G401.6 (cell line): ENCODE measurements at regions not wholly inside any gene's neighbourhood (a gene's known extent, or its start where the extent isn't known, plus 50 kb on each side); places are given as distances from the start of the nearest gene placed in this dataset.
"Not testable (repeated sequence)": the region's sequence is repeated elsewhere in the genome, so short reads cannot be mapped to it uniquely, and the experiment has no call there.

Experiments used
- FAIRE-seq: peaks from 2 replicates; lab custom pipeline; 2012; peaks lifted over from hg19 to GRCh38; lab: Jason Lieb, UNC

DNA sequence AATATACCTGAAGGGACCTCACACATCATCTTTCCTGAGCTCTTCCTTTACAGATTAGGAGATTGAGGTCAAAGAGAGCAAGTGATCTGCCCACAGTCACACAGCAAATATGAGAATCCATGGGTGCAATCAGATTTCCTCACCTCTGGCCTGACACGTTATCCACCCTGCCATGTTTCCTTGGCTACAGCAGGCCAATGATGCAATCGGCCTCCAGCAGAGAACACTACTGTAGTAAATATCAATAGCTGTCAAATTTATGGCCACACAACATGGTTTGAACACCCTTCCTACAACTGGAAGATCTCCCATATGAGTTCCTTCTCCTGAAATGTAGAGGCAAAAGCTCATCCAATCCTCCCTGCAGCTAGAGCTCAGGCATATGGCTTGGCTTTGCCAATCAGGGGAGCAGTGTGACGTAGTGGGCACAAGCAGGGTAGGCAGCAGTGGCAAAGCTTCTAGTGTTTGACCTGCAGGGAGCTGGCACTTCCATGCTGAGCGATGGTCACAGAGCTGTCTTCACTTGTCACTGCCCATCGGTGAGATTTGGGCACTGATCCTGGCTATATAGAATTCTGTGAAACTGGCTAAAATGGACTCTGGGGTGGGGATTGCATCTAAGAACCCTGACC, 271.3 kb downstream of the TJP1 start:
- FAIRE-seq = no peak

DNA sequence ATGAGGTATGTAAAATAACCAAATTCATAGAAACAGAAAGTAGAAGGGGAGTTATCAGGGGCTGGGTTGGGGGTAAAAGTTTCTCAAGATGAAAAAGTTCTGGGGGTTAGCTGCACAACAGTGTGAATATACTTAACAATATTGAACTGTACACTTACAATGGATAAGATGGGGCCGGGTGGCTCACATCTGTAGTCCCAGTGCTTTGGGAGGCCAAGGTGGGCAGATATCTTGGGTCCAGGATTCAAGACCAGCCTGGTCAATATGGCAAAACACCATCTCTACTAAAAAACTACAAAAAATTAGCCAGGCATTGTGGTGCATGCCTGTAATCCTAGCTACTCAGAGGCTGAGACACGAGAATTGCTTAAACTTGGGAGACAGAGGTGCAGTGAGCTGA, 274.3 kb downstream of the TJP1 start:
- no peak for FAIRE-seq

DNA sequence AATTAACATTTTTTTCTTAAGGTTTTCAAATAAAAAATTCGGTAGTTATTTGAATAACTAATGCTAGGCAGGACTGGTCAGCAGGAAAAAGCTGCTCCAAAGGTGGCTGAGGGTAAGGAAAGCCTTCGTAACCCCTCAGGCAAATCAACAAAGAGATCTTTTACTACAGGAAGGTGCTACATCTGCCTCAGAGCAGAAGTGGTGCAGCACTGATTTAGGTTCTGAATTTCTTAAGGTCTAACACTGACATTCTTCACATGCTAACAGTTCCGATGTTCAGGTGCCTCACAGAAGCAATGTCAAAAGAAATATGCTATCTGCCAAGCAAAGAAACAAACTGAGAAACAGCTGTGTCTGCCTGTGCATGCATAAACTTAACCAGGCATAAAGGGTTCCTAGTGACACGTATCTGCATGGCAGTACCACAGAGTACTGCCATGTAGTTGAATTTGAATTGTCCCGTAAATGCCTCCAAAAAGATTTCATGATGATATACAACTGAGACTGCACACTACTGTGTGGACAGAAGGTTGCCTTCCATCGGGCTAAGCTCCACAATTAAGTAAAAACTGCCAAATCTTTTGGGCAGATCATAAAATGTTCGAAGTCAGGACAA, 275.0 kb upstream of the NSMCE3 start:
- FAIRE-seq = no peak

DNA sequence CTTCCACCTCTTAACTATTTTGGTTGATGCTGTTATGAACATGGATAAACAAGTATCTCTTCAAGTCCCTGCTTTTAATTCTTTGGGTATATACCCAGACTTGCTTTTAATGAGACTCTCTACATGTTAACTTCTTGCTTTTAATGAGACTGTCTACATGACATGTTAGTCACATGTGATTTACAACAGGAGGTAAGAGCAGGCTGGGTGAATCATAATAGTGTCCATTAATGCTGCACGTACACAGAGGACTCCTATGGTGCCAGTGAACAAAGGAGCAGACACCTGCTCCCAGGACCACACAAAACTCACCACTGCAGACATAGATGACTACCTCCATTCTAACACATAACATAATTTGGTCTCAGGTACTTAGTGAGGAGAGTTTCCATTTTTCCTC, 273.4 kb upstream of the NSMCE3 start:
- FAIRE-seq = no peak

DNA sequence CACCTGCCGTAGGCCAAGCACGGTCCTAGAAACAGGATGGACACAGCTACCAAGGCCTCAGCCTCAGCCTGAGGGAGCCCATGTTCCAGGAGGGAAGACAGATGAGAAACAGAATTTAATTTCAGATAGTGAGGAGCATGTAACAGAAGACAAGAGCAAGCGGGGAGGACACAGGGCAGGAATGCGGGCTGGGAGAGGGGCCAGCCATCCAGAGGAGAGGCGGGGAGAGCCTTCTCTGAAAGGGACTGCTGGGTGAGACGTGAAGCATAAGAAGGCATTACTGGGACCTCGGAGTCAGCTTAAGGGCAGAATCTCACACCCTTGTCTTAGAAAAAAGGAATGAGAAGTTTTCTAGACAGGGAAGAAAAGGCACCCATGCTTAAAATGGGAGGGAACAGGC, 271.7 kb upstream of the NSMCE3 start:
- no peak for FAIRE-seq

DNA sequence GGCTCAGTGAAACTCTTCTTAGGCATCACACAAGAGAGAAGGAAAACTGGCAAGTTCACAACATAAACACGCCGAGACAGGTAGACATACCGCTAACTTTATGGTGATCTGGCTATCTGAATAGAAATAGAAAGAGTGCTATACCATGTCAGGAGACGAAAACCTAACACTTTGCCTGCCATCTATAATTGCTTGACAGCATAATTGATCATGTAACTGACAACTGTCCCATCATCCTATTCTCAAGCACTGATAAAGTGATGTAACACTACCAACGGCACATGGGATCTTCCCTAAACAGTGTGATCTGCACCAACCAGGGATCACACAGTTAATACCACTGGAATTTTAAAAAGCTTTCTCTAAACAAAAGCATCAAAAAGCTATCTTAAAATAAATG, 270.9 kb upstream of the NSMCE3 start:
- FAIRE-seq = no peak

DNA sequence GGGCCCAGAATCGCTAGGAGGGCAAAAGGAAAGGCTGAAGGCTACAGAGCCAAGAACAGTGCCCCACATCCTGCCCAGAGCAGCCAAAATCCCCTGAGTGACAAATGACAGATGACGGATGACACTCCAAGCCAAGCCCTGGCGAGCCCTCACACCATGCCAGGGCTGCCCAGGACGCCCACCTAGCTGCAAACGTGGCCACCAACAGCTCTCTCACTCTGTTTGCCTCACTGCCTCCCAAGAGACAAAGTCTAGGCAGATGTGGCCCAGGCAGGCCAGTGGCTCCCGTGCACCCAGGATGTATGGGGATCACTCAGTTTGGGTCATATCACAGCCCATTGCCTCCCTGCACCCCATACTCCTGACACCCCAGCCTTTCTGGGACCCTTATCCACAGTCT, 270.1 kb upstream of the NSMCE3 start:
- no peak for FAIRE-seq

DNA sequence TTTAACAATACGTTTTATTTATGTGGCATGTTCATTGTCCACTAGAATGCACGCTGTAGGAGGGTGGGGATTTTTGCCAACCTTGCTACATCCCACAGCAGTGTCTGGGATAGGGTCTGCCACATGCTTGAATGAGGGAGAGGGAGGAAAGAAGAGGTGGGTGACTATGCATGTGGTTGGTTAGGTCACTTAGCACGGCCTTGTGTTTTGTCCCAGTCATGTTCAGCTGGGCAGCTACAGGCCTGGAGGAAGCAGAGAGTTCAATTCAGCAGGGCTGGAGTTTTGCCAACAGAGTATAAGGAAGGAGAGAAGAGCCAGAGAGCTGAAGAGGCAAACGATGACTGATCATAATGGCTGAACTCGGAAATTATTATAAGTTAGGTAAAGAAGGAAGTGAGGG, 268.4 kb upstream of the NSMCE3 start:
- FAIRE-seq = no peak

DNA sequence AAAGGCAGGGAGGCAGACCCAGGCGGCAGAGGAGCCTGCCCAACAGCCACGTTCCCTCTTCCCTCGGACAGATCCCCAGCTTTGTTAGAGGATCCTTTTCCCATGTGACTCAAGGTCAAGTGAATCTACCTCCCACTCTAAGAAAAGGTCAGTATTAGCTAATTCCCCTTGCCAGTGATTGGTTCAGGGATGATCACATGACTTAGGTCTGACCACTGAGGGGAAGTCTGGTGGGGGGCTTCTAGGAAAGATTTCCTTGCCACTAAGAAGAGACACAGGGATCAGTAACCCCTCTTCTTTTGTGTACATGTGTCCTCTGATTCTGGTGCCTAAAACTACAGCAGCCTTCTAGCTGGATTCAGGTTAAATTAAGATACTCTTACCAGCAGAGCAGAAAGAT, 266.3 kb upstream of the NSMCE3 start:
- FAIRE-seq = no peak

DNA sequence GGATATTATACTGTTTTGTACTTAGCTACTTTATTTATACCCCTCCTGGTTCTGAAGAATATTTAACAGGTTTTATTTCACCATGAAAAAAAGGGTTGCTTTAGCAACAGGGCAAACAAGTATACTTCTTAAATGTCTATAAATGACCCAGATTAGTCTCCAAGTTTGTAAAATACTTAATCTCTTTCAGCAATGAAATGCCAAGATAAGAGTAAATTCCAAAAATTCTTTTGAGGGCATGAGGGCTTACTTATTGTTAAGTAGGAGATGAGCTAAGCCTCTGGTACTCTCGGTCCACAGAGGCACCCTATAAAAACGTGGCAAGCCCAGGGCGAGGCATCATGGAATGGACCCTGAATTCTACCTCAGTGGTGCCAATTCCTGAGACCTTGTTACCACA, 264.8 kb upstream of the NSMCE3 start:
- no peak for FAIRE-seq

DNA sequence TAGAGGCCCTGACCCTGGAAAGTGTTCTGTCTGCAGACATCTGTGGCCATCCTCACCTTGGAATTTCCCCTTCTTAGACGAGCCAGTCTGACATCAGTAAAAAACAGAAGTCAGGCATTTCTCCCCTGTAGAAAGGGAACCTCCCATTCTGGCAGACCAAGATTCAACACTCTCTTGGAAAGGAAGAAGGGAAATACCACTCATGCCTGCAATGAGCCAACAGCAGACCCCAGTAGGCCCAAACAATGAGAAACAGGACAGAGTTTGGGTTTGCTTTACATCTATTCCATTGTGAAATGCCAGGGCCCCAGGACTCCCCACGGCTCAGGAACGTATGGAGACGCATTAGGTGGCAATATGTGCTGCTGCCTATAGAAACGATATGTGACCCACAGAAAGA, 264.0 kb upstream of the NSMCE3 start:
- FAIRE-seq = no peak

DNA sequence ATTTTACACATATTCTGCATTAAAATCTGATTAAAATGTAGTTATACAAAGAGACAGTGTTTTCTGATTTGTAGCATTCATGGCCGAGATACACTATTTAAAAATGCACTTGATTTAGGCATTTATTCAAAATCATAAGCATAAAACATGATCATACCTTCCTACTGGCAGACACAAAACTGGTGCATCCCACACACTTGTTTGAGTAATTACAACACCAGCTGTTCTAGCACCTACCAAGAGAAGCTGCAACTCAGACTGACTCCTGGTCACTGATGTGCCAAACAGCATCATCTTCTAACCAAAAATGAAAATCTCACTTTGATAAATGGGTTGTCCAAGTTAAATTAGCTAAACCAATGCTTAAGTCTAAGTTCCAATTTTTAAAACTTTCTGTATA, 262.7 kb upstream of the NSMCE3 start:
- no peak for FAIRE-seq

DNA sequence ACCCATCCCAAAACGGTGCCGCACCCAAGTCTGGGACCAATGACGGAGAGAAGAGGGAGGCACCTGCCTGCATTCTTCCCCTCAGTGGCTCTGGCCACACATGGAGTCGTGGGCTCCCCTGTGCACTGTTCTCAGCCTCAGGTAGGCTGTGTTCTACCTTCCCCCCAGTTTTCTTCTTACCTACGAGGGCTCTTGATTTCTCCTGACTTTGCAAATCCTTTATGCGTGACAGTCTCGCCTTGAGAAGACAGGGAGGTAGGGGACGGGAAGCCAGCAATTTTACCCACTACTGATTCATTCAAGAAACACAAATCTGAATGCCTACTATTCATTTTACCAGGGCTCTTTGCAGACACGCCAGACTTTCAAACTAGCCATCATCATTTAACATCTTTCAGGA, 261.3 kb upstream of the NSMCE3 start:
- no peak for FAIRE-seq

DNA sequence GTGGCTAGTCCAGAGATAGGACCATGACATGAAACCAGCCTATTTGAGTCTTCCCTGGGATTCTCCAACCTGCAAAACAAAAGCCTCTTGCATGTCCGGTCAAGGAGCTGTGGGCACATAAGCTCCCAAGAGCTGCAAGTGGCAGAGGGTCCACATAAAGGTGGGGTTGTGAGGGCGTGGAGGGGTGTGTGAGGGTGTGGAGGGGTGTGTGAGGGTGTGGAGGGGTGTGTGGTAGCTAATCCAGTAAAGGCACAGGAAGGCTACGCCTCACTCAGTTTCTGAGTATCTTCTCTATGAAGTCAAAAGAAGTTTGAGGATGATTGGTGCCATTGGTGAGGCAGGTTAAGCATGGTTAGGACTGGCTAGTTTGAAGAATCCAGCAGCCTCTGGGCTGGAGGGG, 259.4 kb upstream of the NSMCE3 start:
- FAIRE-seq = no peak

DNA sequence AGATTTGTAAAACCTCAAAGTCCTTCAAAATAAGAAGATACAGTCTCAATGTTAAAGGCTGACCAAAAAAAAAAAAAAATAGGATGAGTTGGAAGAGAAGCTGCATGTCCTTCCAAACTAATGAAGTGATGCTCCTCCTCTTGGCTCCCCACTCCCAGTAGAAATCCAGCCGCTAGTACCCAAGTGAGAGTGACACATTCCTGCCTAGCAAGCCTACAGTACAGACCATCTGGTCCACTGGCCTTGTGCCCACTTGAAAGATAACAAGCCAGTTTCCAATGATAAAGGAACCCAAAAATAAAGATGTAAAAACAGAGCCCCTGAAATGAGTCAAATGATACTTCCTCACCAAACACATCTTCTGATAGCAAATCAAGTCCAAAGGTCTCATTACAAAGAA, 258.7 kb upstream of the NSMCE3 start:
- FAIRE-seq = no peak

DNA sequence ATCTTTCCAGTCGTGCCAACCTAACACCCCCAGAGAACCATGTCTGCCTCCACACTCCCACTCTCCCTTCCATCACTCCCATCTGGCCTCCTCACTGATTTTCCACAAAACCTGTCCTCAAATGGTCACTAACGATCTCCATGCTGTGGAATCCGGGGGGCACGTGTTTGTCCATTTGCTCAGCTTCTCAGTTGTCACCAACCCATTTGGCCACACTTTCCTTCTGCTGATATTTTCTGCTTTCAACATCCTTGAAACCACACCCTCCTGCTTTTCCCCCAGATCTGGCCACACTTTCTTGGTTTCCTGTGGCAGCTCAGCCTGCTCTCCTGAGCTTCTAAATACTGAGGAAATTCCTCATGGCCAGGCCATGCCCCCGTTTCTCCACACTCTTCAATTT, 257.2 kb upstream of the NSMCE3 start:
- FAIRE-seq = no peak

DNA sequence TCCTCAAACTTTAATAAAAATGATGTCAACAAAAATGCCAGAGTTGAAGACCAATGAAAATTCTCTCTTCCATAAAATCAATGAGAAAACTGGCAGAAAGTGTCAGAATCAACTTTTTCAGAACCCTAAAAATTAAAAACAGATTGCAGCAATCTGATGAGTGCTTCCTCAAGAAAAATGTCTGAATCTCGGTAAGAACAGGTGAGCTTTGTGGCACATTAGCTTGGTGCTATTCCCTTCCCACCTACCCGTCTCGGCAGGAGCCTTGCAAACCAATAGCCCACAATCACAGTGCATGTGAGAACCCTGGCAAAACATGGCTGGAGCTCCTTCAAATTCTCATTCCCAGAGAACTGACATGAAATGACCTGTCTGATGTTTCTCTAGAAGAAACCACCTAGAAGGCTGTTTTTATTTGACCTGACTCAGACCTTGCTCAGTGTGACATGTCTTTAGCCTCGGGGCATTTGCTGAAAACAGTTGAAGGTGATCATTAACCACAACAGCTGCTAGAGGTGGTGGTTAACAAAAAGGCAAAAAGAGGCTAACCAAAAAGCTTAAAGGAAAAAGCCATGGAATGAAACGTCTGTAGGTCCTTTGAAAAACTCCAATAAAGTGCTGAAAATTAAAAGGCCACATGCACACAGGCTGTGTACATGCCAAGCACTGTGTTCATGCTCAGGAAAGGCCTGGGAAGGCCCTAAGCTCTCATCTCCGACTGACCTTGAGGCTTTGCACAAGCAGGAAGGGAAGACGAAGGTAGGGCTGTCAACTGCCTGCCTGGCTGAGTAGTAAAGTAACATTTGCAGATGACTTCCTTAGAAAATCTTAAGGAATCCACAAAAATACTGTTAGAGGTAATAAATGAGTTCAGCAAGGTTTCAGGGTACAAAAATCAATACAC, 253.0 kb upstream of the NSMCE3 start:
- no peak for FAIRE-seq

DNA sequence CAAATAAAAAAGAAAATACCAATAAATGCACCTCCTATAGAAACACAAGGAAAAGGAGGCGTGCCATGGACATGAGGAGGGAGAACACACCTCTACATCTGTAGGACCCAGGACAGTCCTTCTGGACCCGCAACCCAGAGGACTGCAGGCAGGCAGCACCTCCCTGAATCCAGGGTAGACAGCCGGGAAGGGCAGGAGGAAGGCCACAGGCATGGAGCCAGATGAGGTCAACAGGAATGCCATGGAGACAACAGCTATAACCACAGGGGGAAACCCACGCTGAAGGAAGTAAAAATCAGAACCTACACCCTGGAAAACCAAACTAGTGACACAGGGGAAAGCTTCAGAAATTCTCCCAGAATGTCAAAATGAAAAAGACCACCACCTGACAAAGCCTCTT, 248.8 kb upstream of the NSMCE3 start:
- no peak for FAIRE-seq

DNA sequence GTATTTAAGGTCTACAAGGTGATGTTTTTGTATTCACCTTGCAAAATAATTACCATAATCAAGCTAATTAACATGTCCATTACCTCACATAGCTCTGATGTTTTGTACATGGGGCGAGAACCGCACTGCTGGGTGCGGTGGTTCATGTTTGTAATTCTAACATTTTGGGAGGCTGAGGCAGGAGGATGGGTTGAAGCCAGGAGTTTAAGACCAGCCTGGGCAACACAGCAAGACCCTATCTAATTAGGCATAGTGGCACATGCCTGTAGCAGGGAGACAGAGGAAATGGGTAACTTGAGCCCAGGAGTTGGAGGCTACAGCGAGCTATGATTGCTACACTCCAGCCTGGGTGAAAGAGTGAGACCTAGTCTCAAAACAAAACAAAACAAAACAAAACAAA, 248.2 kb upstream of the NSMCE3 start:
- no peak for FAIRE-seq

DNA sequence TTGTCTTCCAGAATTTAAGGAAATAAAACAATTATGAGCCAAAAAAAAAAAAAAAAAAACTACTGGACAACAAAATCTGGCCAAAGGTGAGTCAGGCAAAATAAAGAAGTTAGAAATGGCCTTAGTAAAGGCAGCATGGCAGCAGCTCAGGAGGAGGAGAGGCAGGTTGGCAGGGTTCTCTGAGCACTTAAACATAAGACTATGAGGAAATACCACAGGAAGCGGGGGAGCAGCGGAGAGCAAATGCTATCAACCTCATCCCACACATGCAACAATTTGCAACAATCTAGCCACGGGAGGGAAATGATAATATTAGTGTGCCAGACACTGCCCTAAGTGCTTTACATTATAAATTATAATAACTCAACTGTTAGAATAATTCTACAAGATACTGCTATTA, 247.3 kb upstream of the NSMCE3 start:
- no peak for FAIRE-seq

DNA sequence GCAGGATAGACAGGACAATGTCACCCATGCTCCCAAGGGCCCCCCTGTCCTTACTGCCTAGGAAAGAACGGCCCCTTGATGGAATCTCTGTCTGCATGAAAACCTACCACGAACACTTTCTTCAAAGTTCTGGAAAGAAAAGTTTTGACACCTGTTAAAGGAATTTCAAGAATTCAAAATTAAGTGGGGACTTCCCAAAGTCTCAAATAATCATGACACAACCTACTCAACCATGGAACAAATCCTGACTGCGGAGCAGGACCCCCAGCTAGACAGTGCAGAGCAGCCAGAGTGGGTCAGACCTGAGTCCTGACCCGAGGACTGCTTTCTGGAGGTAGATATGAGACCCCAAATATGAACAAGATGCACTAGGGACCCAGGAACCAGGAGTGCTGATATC, 245.3 kb upstream of the NSMCE3 start:
- FAIRE-seq = no peak

DNA sequence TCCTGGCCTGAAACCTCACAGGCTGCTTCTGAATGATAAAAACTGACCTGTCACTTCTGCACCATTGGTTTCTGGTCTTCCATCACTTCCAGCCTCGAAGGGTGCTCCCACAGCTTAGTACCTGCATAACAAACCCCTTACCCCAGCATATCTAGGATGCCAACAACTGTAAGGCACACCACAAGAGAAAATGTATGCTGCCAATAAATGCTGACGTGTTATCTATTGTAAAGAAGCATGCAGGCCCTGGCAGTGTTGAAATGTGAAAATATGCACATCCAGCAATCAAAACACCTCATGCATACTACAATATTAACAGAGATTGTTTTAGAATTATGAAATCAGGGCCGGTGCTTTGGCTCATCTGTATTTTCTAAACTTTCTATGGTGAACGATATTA, 242.0 kb upstream of the NSMCE3 start:
- FAIRE-seq = no peak

DNA sequence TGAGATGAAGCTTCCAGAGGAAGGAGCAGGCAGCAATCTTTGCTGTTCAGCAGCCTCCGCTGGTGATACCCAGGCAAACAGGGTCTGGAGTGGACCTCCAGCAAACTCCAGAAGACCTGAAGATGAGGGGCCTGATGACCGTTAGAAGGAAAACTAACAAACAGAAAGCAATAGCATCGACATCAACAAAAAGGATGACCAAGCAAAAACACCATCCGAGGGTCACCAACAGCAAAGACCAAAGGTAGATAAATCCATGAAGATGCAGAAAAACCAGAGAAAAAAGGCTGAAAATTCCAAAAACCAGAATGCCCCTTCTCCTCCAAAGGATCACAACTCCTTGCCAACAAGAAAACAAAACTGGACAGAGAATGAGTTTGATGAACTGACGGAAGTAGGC, 235.9 kb upstream of the NSMCE3 start:
- not testable (repeated sequence) for FAIRE-seq
